GM18498 (cell line): ENCODE measurements at regions not wholly inside any gene's neighbourhood (a gene's known extent, or its start where the extent isn't known, plus 50 kb on each side); places are given as distances from the start of the nearest gene placed in this dataset.

Experiments used
- ATAC-seq: cut with Tn5 transposase; IDR thresholded peaks from one replicate; pipeline ENCODE4 v1.9.1; 2021; ENCODE audit warnings: mild to moderate bottlenecking, moderate library complexity; ENCODE audit not compliant: unreplicated experiment

- ATAC-seq: no peak
Measured at GRCh38 chr14:78071016-78071549, 99.1 kb upstream of the NRXN3 start.

GRCh38 chr14:78073028-78073427 is 97.1 kb upstream of the NRXN3 start:
- ATAC-seq: no peak

GRCh38 chr14:78074561-78074960 is 95.6 kb upstream of the NRXN3 start:
- ATAC-seq: no peak

GRCh38 chr14:78075033-78075432 is 95.1 kb upstream of the NRXN3 start:
- no peak for ATAC-seq

GRCh38 chr14:78075555-78076277 is 94.5 kb upstream of the NRXN3 start:
- ATAC-seq: no peak

GRCh38 chr14:78081245-78081644 is 88.9 kb upstream of the NRXN3 start:
- ATAC-seq: no peak

- ATAC-seq: no peak
Measured at GRCh38 chr14:78083837-78084236, 86.3 kb upstream of the NRXN3 start.

- no peak for ATAC-seq
Measured at GRCh38 chr14:78086342-78086741, 83.8 kb upstream of the NRXN3 start.

- ATAC-seq: no peak
Measured at GRCh38 chr14:78088916-78089315, 81.3 kb upstream of the NRXN3 start.

GRCh38 chr14:78090864-78091263 is 79.3 kb upstream of the NRXN3 start:
- no peak for ATAC-seq

GRCh38 chr14:78091361-78091760 is 78.8 kb upstream of the NRXN3 start:
- no peak for ATAC-seq

GRCh38 chr14:78092040-78092439 is 78.1 kb upstream of the NRXN3 start:
- ATAC-seq: no peak

- no peak for ATAC-seq
Measured at GRCh38 chr14:78103271-78103670, 66.9 kb upstream of the NRXN3 start.

GRCh38 chr14:78104160-78104559 is 66.0 kb upstream of the NRXN3 start:
- no peak for ATAC-seq

GRCh38 chr14:78104655-78105054 is 65.5 kb upstream of the NRXN3 start:
- no peak for ATAC-seq

- no peak for ATAC-seq
Measured at GRCh38 chr14:78106381-78106780, 63.8 kb upstream of the NRXN3 start.

- no peak for ATAC-seq
Measured at GRCh38 chr14:78107166-78107565, 63.0 kb upstream of the NRXN3 start.

- no peak for ATAC-seq
Measured at GRCh38 chr14:78119440-78119839, 50.7 kb upstream of the NRXN3 start.
